Fibroblast of lung (primary cell): ENCODE measurements at regions not wholly inside any gene's neighbourhood (a gene's known extent, or its start where the extent isn't known, plus 50 kb on each side); places are given as distances from the start of the nearest gene placed in this dataset.
A peak's percentile ranks its signal among the peaks of the same experiment; 100 is the strongest.
"Not testable (repeated sequence)": the region's sequence is repeated elsewhere in the genome, so short reads cannot be mapped to it uniquely, and the experiment has no call there.

Experiments
- DNase-seq, 2 donors: peaks; one replicate each; pipeline versions ENCODE4 v3.0.0 to v3.0.0-alpha.2; 2010; ENCODE audit warnings: low read depth in 2 of 2
- H2AFZ ChIP-seq: 2 replicates; pipeline ENCODE4 v1.5.1; 2012; ENCODE audit warnings: low read length, control low read depth, inconsistent platforms
- H3K27ac ChIP-seq: 2 replicates; pipeline ENCODE4 v1.5.1; 2011; ENCODE audit warnings: low read length, control low read depth; ENCODE audit not compliant: insufficient read depth
- H3K27me3 ChIP-seq: 2 replicates; pipeline ENCODE4 v1.5.1; 2011; ENCODE audit warnings: mild to moderate bottlenecking, low read length; ENCODE audit not compliant: control insufficient read depth, insufficient read depth
- H3K36me3 ChIP-seq: 2 replicates; pipeline ENCODE4 v1.5.1; 2011; ENCODE audit warnings: low read length; ENCODE audit not compliant: control insufficient read depth, insufficient read depth
- H3K4me1 ChIP-seq: 2 replicates; pipeline ENCODE4 v1.5.1; 2011; ENCODE audit warnings: low read length; ENCODE audit not compliant: control insufficient read depth, insufficient read depth; ENCODE audit errors: extremely low read depth
- H3K4me2 ChIP-seq: 2 replicates; pipeline ENCODE4 v1.5.1; 2011; ENCODE audit warnings: low read length, control low read depth; ENCODE audit not compliant: insufficient read depth; ENCODE audit errors: extremely low read depth
- H3K4me3 ChIP-seq, 4 experiments: fragments of 200-600 bp in 1 of 4; sonication (generic) in 1 of 4; replicated peaks in 1 of 4; 2 replicates each; pipeline ENCODE4 v1.5.1; 2011 to 2016; ENCODE audit warnings: low read length in 4 of 4, low read depth in 3 of 4, mild to moderate bottlenecking in 3 of 4, control low read depth in 2 of 4, inconsistent platforms in 1 of 4, mixed read lengths in 1 of 4; ENCODE audit not compliant: insufficient read depth in 1 of 4; ENCODE audit errors: control extremely low read depth in 1 of 4
- H3K79me2 ChIP-seq: 2 replicates; pipeline ENCODE4 v1.5.1; 2012; ENCODE audit warnings: mild to moderate bottlenecking, low read length, inconsistent platforms; ENCODE audit not compliant: control insufficient read depth, insufficient read depth
- H3K9ac ChIP-seq: 2 replicates; pipeline ENCODE4 v1.5.1; 2011; ENCODE audit warnings: mild to moderate bottlenecking, low read length, control low read depth; ENCODE audit not compliant: insufficient read depth
- H3K9me3 ChIP-seq: 2 replicates; pipeline ENCODE4 v1.5.1; 2012; ENCODE audit warnings: low read depth, low read length; ENCODE audit not compliant: control insufficient read depth, insufficient read depth
- H4K20me1 ChIP-seq: 2 replicates; pipeline ENCODE4 v1.5.1; 2011; ENCODE audit warnings: low read length; ENCODE audit not compliant: control insufficient read depth, insufficient read depth; ENCODE audit errors: extremely low read depth
- CTCF ChIP-seq, 2 donors: IDR thresholded peaks in 1 of 2; conservative IDR thresholded peaks in 1 of 2; 1 replicate in 1 of 2; 2 replicates in 1 of 2; pipeline ENCODE4 v1.5.1; 2011 to 2012; ENCODE audit warnings: low read length in 2 of 2, control low read depth in 1 of 2, inconsistent platforms in 1 of 2, low read depth in 1 of 2, mild to moderate bottlenecking in 1 of 2
- EZH2 ChIP-seq: IDR thresholded peaks from 2 replicates; pipeline ENCODE4 v1.5.1; 2012; ENCODE audit warnings: low read length, control low read depth, mild to moderate bottlenecking; ENCODE audit errors: missing control alignments

DNA sequence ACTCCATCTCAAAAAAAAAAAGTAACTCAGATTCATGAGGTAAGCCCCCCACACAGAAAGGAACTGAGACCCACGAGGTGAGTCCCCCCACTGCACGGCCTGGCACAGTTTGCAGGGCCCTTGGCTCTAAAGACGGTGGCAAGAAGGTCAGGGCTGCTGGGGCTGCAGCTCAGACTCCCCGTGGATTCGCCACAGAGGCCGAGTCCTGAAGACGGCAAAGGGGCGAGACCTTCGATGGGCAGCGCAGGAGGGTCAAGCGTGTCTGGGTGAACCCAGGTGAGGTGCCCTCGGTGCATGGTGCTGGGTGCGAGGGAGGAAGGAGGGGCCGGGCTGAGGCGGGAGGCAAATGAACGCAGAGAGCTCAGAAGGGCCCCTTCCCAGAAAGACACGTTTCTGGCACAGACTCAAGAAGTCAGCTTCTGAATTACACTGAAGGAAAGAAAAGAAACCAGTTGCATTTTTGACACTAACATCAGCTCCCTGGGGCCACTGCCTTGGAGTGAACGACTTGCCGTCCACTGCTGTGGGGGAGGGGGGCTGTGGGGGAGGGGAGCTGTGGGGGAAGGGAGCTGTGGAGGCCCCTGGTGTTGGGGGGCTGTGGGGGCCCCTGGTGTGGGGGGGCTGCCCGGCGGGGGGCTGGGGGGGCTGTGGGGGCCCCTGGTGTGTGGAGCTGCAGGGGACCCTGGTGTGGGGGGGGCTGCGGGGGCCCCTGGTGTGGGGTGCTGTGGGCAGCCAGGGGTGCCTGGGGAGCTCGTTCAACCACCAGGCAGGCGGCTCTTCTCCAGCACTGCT is 69.8 kb upstream of the METRNL start:
- H2AFZ ChIP-seq: no peak overlapping the region
- H3K27me3 ChIP-seq: no peaks in the 10 kb centered on the region
- no peak for DNase-seq
- no peak overlapping the region for H3K4me3 ChIP-seq
- H4K20me1 ChIP-seq: no peaks in the 10 kb centered on the region
- no peaks in the 10 kb centered on the region for H3K9me3 ChIP-seq
- no peaks in the 10 kb centered on the region for H3K79me2 ChIP-seq
- H3K4me1 ChIP-seq: peaks cover 12% of the 10 kb centered on the region
- H3K4me2 ChIP-seq: peak overlapping the region; percentile 25
- no peak overlapping the region for H3K27ac ChIP-seq
- no peaks in the 10 kb centered on the region for H3K36me3 ChIP-seq
- TF ChIP-seq CTCF (conservative IDR thresholded peaks at IDR 0.05 in 1 of 2, IDR thresholded peaks at IDR 0.05 in 1 of 2; ENCODE audit: low read depth in 1 of 2, low read length in 2 of 2) (no peak), EZH2 (no peak)
- H3K9ac ChIP-seq: no peak overlapping the region

DNA sequence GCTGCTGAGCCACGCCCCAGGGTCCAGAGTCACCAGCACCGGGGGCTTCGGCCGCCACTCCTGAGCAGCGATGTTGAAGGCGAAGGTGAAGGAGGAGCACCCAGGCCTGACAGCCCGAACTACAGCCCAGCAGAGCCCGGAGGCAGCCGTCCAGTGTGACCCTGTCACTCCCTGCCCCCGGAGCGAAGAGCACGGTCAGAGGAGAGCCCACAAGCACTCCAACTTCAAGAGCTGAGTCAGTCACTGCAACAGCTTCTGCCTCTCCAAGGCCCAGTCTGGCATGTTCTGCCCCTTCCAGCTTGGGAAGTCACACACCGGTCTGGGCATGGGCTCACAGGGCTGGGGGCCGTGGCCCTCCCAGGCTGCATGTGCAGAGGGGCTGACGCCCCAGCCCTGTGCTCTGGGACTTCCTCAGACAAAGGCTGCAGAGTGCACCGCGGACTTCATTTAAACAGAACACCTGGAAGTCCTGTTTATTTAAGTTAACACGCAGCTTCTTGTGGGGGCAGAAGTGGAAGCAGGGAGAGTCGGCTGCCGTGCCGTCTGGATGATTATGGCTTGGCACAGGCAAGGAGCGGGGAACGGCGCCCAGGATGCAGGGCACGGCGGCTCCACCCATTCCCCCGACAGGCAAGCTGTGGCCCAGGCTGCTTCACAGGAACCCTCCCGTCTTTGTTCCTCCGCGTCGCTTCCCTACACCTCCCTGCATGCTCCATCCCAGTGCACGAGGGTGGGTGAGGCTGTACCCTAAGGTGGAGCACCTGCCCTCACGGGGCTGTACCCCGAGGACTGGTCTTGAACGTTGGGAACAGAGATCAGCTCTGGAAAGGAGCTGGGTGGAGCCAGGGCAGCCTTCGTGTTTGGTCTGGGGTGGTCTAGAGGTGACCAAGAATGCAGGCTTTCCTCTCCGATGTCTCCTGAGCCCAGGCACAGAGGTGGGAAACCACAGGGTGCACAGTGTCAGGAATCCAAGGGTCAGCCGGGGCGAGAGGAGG is 68.9 kb upstream of the METRNL start:
- H3K27me3 ChIP-seq: no peaks in the 10 kb centered on the region
- TF ChIP-seq EZH2 (no peak), CTCF (conservative IDR thresholded peaks at IDR 0.05 in 1 of 2, IDR thresholded peaks at IDR 0.05 in 1 of 2; ENCODE audit: low read depth in 1 of 2, low read length in 2 of 2) (no peak)

DNA sequence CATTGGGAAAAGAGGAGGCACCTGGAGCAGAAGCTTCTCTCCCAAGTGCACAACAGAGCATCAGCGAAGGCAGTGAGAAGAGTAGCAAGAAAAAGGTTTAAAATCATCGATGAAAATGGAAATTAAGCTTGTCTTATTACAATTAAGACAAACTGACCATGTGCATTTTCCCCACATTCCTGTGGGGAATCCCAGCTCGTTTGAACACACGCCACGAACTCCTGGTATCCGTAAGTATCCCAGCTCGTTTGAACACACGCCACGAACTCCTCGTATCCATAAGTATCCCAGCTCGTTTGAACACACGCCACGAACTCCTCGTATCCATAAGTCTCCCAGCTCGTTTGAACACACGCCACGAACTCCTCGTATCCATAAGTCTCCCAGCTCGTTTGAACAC is 67.7 kb upstream of the METRNL start:
- H3K27me3 ChIP-seq, H3K27ac ChIP-seq, H3K36me3 ChIP-seq, H3K79me2 ChIP-seq, H3K9me3 ChIP-seq, H3K4me3 ChIP-seq, H2AFZ ChIP-seq, H4K20me1 ChIP-seq, H3K9ac ChIP-seq: not testable (repeated sequence)
- peak overlapping the region; percentile 67 for H3K4me2 ChIP-seq
- H3K4me1 ChIP-seq: peaks cover 12% of the 10 kb centered on the region
- peak; percentile 7 to 23 for DNase-seq

More for the DNA sequence above, 68.9 kb upstream of the METRNL start:
- no peaks in the 10 kb centered on the region for H3K79me2 ChIP-seq
- H3K4me1 ChIP-seq: peaks cover 12% of the 10 kb centered on the region
- peak overlapping the region; percentile 25 for H3K4me2 ChIP-seq
- H3K27ac ChIP-seq: no peak overlapping the region
- no peaks in the 10 kb centered on the region for H3K36me3 ChIP-seq
- peak; percentile 56 to 67 for DNase-seq
- H3K9me3 ChIP-seq: no peaks in the 10 kb centered on the region
- no peak overlapping the region for H2AFZ ChIP-seq
- no peaks in the 10 kb centered on the region for H4K20me1 ChIP-seq
- H3K9ac ChIP-seq: peak overlapping the region; percentile 7
- H3K4me3 ChIP-seq: no peak overlapping the region
